HCT116 (cell line): ENCODE measurements at regions not wholly inside any gene's neighbourhood (a gene's known extent, or its start where the extent isn't known, plus 50 kb on each side); places are given as distances from the start of the nearest gene placed in this dataset.

ENCODE experiments used
- EZH2 ChIP-seq: fragments of 200-600 bp; sonication (generic); IDR thresholded peaks from 2 replicates; pipeline ENCODE4 v1.6.1; 2017; ENCODE audit warnings: antibody characterized with exemption, mixed run types
- EZH2phosphoT487 ChIP-seq: fragments of 200-600 bp; IDR thresholded peaks from 2 replicates; pipeline ENCODE4 v1.6.1; 2018; ENCODE audit warnings: antibody characterized with exemption, borderline replicate concordance
- POLR2A ChIP-seq: IDR thresholded peaks from 2 replicates; pipeline ENCODE4 v1.7.0; 2011; ENCODE audit warnings: borderline replicate concordance; ENCODE audit not compliant: insufficient read depth, insufficient read length; ENCODE audit errors: extremely low read depth
- POLR2AphosphoS5 ChIP-seq: IDR thresholded peaks from 2 replicates; pipeline ENCODE4 v1.6.1; 2011; ENCODE audit warnings: mild to moderate bottlenecking, low read depth, low read length, moderate library complexity
- ZFX ChIP-seq: fragments of 450-650 bp; IDR thresholded peaks from 2 replicates; pipeline ENCODE4 v1.6.1; 2017
- TF ChIP-seq, protein P1 (sequence below), 3 experiments: fragments of 200-600 bp in 1 of 3; sonication (generic) in 1 of 3; IDR thresholded peaks in 2 of 3; conservative IDR thresholded peaks in 1 of 3; 2 replicates each; pipeline ENCODE4 v1.5.1; 2012 to 2017; ENCODE audit warnings: low read depth in 2 of 3, low read length in 2 of 3, antibody characterized with exemption in 1 of 3, borderline replicate concordance in 1 of 3, control low read depth in 1 of 3, mild to moderate bottlenecking in 1 of 3, mixed read lengths in 1 of 3, mixed run types in 1 of 3, moderate library complexity in 1 of 3; ENCODE audit not compliant: insufficient read depth in 1 of 3

DNA sequence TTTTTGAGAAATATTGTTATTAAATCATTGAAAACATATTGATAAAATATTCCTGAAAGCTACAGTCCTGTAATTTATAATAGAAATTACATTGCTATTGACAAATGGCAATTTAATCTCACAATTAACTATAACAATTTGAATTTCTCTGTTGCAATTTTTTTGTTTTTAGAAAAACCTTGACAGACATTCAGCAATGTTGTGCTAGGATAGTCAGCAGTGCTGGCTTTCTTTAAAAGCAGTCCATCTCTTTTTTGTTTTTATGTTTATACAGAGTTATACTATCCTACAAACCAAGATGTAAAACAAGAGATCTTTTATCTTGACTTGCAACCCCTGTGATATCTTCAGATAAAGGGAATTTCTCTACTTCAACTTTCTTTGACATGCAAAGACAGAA is 93.1 kb downstream of the TUSC7 start:
- TF ChIP-seq, protein P1, sequence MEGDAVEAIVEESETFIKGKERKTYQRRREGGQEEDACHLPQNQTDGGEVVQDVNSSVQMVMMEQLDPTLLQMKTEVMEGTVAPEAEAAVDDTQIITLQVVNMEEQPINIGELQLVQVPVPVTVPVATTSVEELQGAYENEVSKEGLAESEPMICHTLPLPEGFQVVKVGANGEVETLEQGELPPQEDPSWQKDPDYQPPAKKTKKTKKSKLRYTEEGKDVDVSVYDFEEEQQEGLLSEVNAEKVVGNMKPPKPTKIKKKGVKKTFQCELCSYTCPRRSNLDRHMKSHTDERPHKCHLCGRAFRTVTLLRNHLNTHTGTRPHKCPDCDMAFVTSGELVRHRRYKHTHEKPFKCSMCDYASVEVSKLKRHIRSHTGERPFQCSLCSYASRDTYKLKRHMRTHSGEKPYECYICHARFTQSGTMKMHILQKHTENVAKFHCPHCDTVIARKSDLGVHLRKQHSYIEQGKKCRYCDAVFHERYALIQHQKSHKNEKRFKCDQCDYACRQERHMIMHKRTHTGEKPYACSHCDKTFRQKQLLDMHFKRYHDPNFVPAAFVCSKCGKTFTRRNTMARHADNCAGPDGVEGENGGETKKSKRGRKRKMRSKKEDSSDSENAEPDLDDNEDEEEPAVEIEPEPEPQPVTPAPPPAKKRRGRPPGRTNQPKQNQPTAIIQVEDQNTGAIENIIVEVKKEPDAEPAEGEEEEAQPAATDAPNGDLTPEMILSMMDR (IDR thresholded peaks at IDR 0.05 in 2 of 3, conservative IDR thresholded peaks at IDR 0.05 in 1 of 3; ENCODE audit: borderline replicate concordance in 1 of 3, insufficient read depth in 1 of 3, low read depth in 2 of 3, low read length in 2 of 3) = no peak
- TF ChIP-seq EZH2 (no peak), POLR2AphosphoS5 (no peak), POLR2A (no peak), EZH2phosphoT487 (no peak), ZFX (no peak)
